OCI-LY1 (cell line): ENCODE measurements at regions not wholly inside any gene's neighbourhood (a gene's known extent, or its start where the extent isn't known, plus 50 kb on each side); places are given as distances from the start of the nearest gene placed in this dataset.

Source experiments
- EZH2 ChIP-seq: fragments of 200-600 bp; sonication (generic), shearing (Covaris generic); IDR thresholded peaks from 2 replicates; pipeline ENCODE4 v1.8.0; 2017; ENCODE audit warnings: borderline replicate concordance, mixed run types, mild to moderate bottlenecking, antibody characterized with exemption, low read length, moderate library complexity, mixed read lengths
- TF ChIP-seq, protein P1 (sequence below): fragments of 200-600 bp; sonication (generic), shearing (Covaris generic); IDR thresholded peaks from 2 replicates; pipeline ENCODE4 v1.5.1; 2017; ENCODE audit warnings: mild to moderate bottlenecking, antibody characterized with exemption, low read length, moderate library complexity, mixed read lengths

DNA sequence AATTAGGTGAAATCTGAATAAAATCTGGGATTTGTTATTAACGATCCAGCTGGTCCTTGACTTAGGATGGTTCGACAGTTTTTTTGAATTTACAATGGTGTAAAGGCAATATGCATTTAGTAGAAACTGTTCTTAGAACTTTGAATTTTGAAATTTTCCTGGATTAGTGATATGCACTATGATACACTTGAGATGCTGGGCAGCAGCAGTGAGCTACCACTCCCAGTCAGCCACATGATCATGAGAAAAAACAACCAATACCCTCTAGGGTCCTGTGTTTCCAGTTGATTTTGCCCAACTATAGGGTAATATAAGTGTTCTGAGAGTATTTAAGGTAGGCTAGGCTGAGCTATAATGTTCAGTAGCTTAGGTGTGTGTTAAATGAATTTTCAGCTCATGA lies 303.7 kb downstream of the GPAT3 start:
- TF ChIP-seq, protein P1, sequence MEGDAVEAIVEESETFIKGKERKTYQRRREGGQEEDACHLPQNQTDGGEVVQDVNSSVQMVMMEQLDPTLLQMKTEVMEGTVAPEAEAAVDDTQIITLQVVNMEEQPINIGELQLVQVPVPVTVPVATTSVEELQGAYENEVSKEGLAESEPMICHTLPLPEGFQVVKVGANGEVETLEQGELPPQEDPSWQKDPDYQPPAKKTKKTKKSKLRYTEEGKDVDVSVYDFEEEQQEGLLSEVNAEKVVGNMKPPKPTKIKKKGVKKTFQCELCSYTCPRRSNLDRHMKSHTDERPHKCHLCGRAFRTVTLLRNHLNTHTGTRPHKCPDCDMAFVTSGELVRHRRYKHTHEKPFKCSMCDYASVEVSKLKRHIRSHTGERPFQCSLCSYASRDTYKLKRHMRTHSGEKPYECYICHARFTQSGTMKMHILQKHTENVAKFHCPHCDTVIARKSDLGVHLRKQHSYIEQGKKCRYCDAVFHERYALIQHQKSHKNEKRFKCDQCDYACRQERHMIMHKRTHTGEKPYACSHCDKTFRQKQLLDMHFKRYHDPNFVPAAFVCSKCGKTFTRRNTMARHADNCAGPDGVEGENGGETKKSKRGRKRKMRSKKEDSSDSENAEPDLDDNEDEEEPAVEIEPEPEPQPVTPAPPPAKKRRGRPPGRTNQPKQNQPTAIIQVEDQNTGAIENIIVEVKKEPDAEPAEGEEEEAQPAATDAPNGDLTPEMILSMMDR = no peak
- no peak for TF ChIP-seq EZH2
